ENCODE measurements at regions not wholly inside any gene's neighbourhood (a gene's known extent, or its start where the extent isn't known, plus 50 kb on each side); places are given as distances from the start of the nearest gene placed in this dataset.

DNA sequence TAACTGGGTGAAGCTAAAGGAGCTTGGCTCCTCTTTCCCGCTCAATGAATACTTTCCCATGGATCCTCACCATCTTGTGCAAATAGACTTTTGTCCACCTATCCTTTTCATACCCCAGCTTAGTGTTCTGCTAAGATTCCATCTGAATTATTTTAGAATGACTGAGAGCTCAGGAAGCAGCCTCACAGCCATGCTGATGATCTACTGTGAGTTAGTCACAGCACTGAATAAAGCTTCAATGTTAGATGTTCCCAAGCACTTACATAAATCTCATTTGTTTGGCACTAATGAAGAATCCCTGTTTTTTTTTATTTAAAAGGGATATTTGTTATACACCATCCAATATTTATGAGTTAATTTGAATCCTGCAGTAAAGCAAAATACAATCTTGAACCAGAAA lies 317.6 kb upstream of the TRPC7 start:
- TF ChIP-seq, protein P1, sequence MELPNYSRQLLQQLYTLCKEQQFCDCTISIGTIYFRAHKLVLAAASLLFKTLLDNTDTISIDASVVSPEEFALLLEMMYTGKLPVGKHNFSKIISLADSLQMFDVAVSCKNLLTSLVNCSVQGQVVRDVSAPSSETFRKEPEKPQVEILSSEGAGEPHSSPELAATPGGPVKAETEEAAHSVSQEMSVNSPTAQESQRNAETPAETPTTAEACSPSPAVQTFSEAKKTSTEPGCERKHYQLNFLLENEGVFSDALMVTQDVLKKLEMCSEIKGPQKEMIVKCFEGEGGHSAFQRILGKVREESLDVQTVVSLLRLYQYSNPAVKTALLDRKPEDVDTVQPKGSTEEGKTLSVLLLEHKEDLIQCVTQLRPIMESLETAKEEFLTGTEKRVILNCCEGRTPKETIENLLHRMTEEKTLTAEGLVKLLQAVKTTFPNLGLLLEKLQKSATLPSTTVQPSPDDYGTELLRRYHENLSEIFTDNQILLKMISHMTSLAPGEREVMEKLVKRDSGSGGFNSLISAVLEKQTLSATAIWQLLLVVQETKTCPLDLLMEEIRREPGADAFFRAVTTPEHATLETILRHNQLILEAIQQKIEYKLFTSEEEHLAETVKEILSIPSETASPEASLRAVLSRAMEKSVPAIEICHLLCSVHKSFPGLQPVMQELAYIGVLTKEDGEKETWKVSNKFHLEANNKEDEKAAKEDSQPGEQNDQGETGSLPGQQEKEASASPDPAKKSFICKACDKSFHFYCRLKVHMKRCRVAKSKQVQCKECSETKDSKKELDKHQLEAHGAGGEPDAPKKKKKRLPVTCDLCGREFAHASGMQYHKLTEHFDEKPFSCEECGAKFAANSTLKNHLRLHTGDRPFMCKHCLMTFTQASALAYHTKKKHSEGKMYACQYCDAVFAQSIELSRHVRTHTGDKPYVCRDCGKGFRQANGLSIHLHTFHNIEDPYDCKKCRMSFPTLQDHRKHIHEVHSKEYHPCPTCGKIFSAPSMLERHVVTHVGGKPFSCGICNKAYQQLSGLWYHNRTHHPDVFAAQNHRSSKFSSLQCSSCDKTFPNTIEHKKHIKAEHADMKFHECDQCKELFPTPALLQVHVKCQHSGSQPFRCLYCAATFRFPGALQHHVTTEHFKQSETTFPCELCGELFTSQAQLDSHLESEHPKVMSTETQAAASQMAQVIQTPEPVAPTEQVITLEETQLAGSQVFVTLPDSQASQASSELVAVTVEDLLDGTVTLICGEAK (IDR thresholded peaks at IDR 0.05; ENCODE audit: borderline replicate concordance), result no peak
- TF ChIP-seq MYB (IDR thresholded peaks at IDR 0.05; ENCODE audit: borderline replicate concordance, low read depth, low read length) (no peak), POLR2A (IDR thresholded peaks at IDR 0.05; ENCODE audit: low read depth, low read length) (no peak), ZNF274 (IDR thresholded peaks at IDR 0.05; ENCODE audit: insufficient read depth, insufficient read length) (no peak), YY1 (IDR thresholded peaks at IDR 0.05; ENCODE audit: low read depth, low read length) (no peak), EZH2 (IDR thresholded peaks at IDR 0.05; ENCODE audit: borderline replicate concordance, control insufficient read depth, low read depth, low read length) (no peak), POU2F2 (IDR thresholded peaks at IDR 0.05; ENCODE audit: borderline replicate concordance, low read depth, low read length) (no peak)
- TF ChIP-seq, protein P2, sequence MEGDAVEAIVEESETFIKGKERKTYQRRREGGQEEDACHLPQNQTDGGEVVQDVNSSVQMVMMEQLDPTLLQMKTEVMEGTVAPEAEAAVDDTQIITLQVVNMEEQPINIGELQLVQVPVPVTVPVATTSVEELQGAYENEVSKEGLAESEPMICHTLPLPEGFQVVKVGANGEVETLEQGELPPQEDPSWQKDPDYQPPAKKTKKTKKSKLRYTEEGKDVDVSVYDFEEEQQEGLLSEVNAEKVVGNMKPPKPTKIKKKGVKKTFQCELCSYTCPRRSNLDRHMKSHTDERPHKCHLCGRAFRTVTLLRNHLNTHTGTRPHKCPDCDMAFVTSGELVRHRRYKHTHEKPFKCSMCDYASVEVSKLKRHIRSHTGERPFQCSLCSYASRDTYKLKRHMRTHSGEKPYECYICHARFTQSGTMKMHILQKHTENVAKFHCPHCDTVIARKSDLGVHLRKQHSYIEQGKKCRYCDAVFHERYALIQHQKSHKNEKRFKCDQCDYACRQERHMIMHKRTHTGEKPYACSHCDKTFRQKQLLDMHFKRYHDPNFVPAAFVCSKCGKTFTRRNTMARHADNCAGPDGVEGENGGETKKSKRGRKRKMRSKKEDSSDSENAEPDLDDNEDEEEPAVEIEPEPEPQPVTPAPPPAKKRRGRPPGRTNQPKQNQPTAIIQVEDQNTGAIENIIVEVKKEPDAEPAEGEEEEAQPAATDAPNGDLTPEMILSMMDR (IDR thresholded peaks at IDR 0.05 in 2 of 3, conservative IDR thresholded peaks at IDR 0.05 in 1 of 3; ENCODE audit: control insufficient read depth in 2 of 3, extremely low read depth in 1 of 3, insufficient read depth in 1 of 3, low read depth in 3 of 3, low read length in 3 of 3), result no peak

Data from GM12878 (cell line).